Muscle layer of duodenum (tissue), 2 donors: ENCODE measurements at regions not wholly inside any gene's neighbourhood (a gene's known extent, or its start where the extent isn't known, plus 50 kb on each side); places are given as distances from the start of the nearest gene placed in this dataset.

Experiments
- H3K27ac ChIP-seq: one replicate; pipeline ENCODE4 v1.7.0; 2013; ENCODE audit warnings: mild to moderate bottlenecking, low read length
- H3K27me3 ChIP-seq: one replicate; pipeline ENCODE4 v1.7.0; 2013; ENCODE audit warnings: low read depth, mild to moderate bottlenecking, control low read depth, low read length
- H3K36me3 ChIP-seq, 2 donors: one replicate each; pipeline ENCODE4 v1.7.0; 2013; ENCODE audit warnings: low read length in 2 of 2, control low read depth in 1 of 2, mild to moderate bottlenecking in 1 of 2; ENCODE audit not compliant: insufficient read depth in 2 of 2, control insufficient read depth in 1 of 2
- H3K4me1 ChIP-seq, 2 donors: one replicate each; pipeline ENCODE4 v1.7.0; 2013; ENCODE audit warnings: low read length in 2 of 2, mild to moderate bottlenecking in 2 of 2, control low read depth in 1 of 2, moderate library complexity in 1 of 2; ENCODE audit not compliant: insufficient read depth in 2 of 2, control insufficient read depth in 1 of 2
- H3K4me3 ChIP-seq, 2 donors: one replicate each; pipeline ENCODE4 v1.7.0; 2013; ENCODE audit warnings: low read length in 2 of 2, low read depth in 1 of 2, mild to moderate bottlenecking in 1 of 2
- H3K9me3 ChIP-seq, 2 donors: one replicate each; pipeline ENCODE4 v1.7.0; 2013; ENCODE audit warnings: low read length in 2 of 2, control low read depth in 1 of 2, mild to moderate bottlenecking in 1 of 2; ENCODE audit not compliant: control insufficient read depth in 1 of 2
- donor health status: healthy.

- no peaks in the 10 kb centered on the region for H3K9me3 ChIP-seq
- H3K4me1 ChIP-seq = no peaks in the 10 kb centered on the region
- H3K27me3 ChIP-seq = peaks cover 3% of the 10 kb centered on the region
- H3K27ac ChIP-seq = no peak overlapping the region
- no peaks in the 10 kb centered on the region for H3K36me3 ChIP-seq
- H3K4me3 ChIP-seq = no peak overlapping the region
Measured at GRCh38 chr3:160065786-160066185, 77.2 kb downstream of the IL12A start.

DNA sequence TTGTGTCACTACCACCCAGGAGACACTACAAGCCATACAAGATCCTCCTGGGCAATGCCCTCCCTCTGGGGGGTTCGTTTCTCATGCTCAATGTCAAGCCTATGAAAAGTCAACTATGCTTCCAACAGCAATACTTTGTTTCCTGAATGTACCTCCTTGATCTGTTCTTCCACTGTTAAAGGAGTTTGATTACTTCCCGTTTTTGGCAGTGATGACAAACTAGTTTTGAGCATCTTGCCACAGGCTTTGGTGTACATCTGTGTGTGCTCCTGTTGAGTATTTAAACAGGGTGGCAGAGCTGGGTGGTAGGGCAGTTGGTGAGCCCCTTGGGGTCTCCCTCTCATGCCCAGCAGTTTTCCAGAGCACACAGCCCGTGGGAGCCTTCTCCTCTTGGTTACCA lies 81.4 kb downstream of the IL12A start:
- Histone ChIP-seq H3K27ac (no peak overlapping the region), H3K4me1 (no peaks in the 10 kb centered on the region), H3K27me3 (peaks cover 3% of the 10 kb centered on the region), H3K4me3 (no peak overlapping the region), H3K36me3 (no peaks in the 10 kb centered on the region), H3K9me3 (no peaks in the 10 kb centered on the region)

DNA sequence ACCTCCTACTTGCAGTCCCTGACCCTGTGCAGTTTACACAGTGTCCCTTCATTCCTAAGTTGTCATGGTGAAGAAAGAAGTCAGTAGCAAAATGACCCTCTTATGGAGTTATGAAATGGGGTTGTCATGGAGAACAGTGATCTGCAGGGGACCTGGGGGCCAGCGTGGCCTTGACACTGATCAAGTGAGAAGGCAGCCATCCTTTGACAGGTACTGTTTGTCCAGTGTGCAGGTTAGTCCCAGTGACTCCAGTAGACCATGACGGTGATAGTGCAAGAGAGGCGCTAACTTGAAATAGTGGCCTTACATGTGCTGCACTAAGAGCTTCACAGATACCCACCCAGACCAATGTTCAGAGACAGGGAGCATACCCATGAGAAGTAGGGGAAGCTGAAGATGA lies 87.9 kb downstream of the IL12A start:
- no peak overlapping the region for H3K4me3 ChIP-seq

GRCh38 chr3:160078533-160078932 lies 89.9 kb downstream of the IL12A start:
- Histone ChIP-seq H3K4me3 (no peak overlapping the region), H3K36me3 (no peaks in the 10 kb centered on the region), H3K9me3 (no peaks in the 10 kb centered on the region), H3K4me1 (no peaks in the 10 kb centered on the region), H3K27me3 (no peaks in the 10 kb centered on the region), H3K27ac (no peak overlapping the region)

More for the DNA sequence above, 87.9 kb downstream of the IL12A start:
- Histone ChIP-seq H3K27ac (no peak overlapping the region), H3K36me3 (no peaks in the 10 kb centered on the region), H3K4me1 (no peaks in the 10 kb centered on the region), H3K27me3 (no peaks in the 10 kb centered on the region), H3K9me3 (no peaks in the 10 kb centered on the region)

DNA sequence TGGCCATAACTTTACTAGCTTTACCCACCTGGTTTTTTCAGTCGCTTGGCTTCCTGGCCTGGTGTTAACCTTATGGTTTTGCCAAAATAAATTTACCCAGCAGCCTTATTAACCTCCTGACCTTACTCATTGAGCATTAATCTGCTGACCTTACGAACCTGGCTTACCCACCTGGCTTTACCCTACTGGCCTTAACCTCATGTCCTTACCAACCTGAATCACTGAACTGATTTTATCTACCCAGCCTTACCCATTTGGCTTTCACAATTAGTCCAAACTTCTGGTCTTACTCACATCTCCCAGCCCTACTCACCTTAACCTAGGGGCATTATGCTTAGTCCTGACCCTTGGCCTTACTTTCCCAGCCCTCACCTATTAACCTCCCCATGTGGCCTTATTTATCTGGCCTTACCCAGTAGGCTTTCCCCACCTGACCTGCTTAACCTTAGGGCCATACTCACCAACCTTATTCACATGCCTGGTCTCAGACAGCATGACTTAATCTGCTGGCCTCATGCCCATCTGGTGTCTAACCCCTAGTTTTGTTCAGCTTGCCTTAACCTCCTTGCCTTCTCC lies 93.4 kb downstream of the IL12A start:
- Histone ChIP-seq H3K36me3 (no peaks in the 10 kb centered on the region), H3K9me3 (no peaks in the 10 kb centered on the region), H3K27ac (no peak overlapping the region), H3K27me3 (no peaks in the 10 kb centered on the region), H3K4me3 (no peak overlapping the region), H3K4me1 (no peaks in the 10 kb centered on the region)

- no peaks in the 10 kb centered on the region for H3K36me3 ChIP-seq
- H3K27me3 ChIP-seq = no peaks in the 10 kb centered on the region
- H3K9me3 ChIP-seq = no peaks in the 10 kb centered on the region
- no peaks in the 10 kb centered on the region for H3K4me1 ChIP-seq
- no peak overlapping the region for H3K27ac ChIP-seq
- H3K4me3 ChIP-seq = no peak overlapping the region
Measured at GRCh38 chr3:160084998-160085397, 96.4 kb downstream of the IL12A start.

DNA sequence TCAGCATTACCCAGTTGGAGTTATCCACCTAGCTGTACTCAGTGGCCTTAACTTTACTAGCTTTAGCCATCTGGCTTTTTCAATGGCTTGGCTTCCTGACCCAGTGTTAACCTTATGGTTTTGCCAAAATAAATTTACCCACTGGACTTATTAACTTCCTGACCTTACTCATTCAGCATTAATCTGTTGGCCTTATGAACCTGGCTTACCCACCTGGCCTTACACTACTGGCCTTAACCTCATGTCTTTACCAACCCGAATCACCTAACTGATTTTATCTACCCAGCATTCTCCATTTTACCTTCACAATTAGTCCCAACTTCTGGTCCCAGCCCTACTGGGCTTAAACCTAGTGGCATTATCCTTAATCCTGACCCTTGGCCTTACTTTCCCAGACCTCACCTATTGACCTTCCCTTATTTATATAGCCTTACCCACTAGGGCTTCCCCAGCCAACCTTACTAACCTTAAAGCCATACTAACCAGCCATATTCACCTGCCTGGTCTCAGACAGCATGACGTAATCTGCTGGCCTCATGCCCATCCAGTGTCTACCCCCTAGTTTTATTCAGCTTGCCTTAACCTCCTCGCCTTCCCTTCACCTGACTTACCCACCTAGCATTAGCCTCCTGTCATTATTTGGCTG lies 100.0 kb downstream of the IL12A start:
- H3K4me1 ChIP-seq = no peaks in the 10 kb centered on the region
- H3K9me3 ChIP-seq = no peaks in the 10 kb centered on the region
- no peak overlapping the region for H3K4me3 ChIP-seq
- H3K36me3 ChIP-seq = no peaks in the 10 kb centered on the region
- H3K27ac ChIP-seq = no peak overlapping the region
- H3K27me3 ChIP-seq = no peaks in the 10 kb centered on the region

DNA sequence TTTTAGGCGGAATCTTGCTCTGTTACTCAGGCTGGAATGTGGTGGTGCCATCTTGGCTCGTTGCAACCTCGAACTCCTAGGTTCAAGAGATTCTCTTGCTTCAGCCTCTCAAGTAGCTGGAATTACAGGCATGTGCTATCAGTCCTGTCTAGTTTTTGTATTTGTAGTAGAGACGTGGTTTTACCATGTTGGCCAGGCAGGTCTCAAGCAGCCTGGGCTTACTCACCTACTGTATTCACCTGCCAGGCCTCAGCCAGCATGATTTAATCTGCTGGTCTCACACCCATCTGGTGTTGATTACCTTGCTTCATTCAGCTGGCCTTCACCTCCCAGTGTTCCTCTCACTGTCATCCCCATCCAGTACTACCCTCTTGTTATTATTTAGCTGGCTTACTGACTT lies 102.0 kb downstream of the IL12A start:
- H3K9me3 ChIP-seq = no peaks in the 10 kb centered on the region
- no peaks in the 10 kb centered on the region for H3K4me1 ChIP-seq
- H3K27me3 ChIP-seq = no peaks in the 10 kb centered on the region
- no peak overlapping the region for H3K4me3 ChIP-seq
- H3K27ac ChIP-seq = no peak overlapping the region
- H3K36me3 ChIP-seq = no peaks in the 10 kb centered on the region

- no peak overlapping the region for H3K4me3 ChIP-seq
- no peaks in the 10 kb centered on the region for H3K9me3 ChIP-seq
- H3K27me3 ChIP-seq = no peaks in the 10 kb centered on the region
- H3K4me1 ChIP-seq = no peaks in the 10 kb centered on the region
- no peak overlapping the region for H3K27ac ChIP-seq
- no peaks in the 10 kb centered on the region for H3K36me3 ChIP-seq
Measured at GRCh38 chr3:160091441-160091840, 102.8 kb downstream of the IL12A start.

DNA sequence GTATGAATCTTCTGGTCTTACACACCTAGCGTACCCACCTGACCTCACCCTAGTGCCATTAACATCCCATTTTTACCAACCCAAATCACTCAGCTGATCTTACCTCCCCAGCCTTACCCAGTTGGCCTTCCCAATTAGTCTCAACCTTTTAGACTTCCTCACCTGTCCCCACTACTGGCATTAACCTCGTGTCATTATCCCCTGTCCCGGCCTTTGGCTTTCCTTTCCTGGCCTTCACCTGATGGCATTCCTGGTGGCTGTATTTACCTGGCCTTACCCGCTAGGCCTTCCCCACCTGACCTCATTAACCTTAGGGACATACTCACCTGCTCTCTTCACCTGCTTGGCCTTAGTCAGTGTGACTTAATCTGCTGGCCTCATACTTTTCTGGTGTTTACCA lies 104.1 kb downstream of the IL12A start:
- H3K4me3 ChIP-seq = no peak overlapping the region
- H3K27ac ChIP-seq = no peak overlapping the region
- H3K27me3 ChIP-seq = no peaks in the 10 kb centered on the region
- H3K4me1 ChIP-seq = no peaks in the 10 kb centered on the region
- H3K9me3 ChIP-seq = no peaks in the 10 kb centered on the region
- H3K36me3 ChIP-seq = no peaks in the 10 kb centered on the region

GRCh38 chr3:160094562-160094961 lies 105.9 kb downstream of the IL12A start:
- no peak overlapping the region for H3K4me3 ChIP-seq
- H3K36me3 ChIP-seq = no peaks in the 10 kb centered on the region
- no peaks in the 10 kb centered on the region for H3K9me3 ChIP-seq
- H3K4me1 ChIP-seq = no peaks in the 10 kb centered on the region
- no peak overlapping the region for H3K27ac ChIP-seq
- no peaks in the 10 kb centered on the region for H3K27me3 ChIP-seq

GRCh38 chr3:160097478-160097877 lies 108.8 kb downstream of the IL12A start:
- Histone ChIP-seq H3K4me3 (no peak overlapping the region), H3K4me1 (no peaks in the 10 kb centered on the region), H3K36me3 (no peaks in the 10 kb centered on the region), H3K27ac (no peak overlapping the region), H3K27me3 (no peaks in the 10 kb centered on the region), H3K9me3 (no peaks in the 10 kb centered on the region)
